GM20000 (cell line): ENCODE measurements at regions not wholly inside any gene's neighbourhood (a gene's known extent, or its start where the extent isn't known, plus 50 kb on each side); places are given as distances from the start of the nearest gene placed in this dataset.

Experiments used
- DNase-seq: peaks from one replicate; pipeline ENCODE4 v3.0.0; 2012; ENCODE audit warnings: low spot score
- TF ChIP-seq, protein P1 (sequence below): IDR thresholded peaks from 2 replicates; pipeline ENCODE4 v1.5.1; 2012; ENCODE audit warnings: mild to moderate bottlenecking, control low read depth; ENCODE audit errors: extremely low read depth, missing control alignments

DNA sequence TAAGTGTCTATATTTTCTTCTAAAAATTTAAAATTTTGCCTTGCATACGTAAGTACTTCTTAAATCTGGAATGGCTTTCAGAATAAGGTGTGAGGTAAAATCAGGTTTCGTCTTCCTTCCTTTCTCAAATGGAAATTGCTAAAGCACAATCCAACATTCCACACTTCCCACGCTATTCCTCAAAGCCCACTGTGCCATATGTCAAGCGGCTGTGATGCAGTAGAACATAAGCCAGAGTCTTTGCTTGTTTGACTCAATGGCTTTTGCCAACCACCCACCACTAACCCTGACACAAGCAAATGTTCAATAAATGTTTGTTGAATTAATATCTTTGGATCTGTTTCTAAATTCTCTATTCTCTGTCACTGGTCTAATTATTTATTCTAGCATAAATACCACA, 1199.7 kb upstream of the TENM3 start:
- no peak for DNase-seq
- TF ChIP-seq, protein P1, sequence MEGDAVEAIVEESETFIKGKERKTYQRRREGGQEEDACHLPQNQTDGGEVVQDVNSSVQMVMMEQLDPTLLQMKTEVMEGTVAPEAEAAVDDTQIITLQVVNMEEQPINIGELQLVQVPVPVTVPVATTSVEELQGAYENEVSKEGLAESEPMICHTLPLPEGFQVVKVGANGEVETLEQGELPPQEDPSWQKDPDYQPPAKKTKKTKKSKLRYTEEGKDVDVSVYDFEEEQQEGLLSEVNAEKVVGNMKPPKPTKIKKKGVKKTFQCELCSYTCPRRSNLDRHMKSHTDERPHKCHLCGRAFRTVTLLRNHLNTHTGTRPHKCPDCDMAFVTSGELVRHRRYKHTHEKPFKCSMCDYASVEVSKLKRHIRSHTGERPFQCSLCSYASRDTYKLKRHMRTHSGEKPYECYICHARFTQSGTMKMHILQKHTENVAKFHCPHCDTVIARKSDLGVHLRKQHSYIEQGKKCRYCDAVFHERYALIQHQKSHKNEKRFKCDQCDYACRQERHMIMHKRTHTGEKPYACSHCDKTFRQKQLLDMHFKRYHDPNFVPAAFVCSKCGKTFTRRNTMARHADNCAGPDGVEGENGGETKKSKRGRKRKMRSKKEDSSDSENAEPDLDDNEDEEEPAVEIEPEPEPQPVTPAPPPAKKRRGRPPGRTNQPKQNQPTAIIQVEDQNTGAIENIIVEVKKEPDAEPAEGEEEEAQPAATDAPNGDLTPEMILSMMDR: no peak

GRCh38 chr4:181046809-181047208, 1196.4 kb upstream of the TENM3 start:
- TF ChIP-seq, protein P1: no peak
- no peak for DNase-seq

DNA sequence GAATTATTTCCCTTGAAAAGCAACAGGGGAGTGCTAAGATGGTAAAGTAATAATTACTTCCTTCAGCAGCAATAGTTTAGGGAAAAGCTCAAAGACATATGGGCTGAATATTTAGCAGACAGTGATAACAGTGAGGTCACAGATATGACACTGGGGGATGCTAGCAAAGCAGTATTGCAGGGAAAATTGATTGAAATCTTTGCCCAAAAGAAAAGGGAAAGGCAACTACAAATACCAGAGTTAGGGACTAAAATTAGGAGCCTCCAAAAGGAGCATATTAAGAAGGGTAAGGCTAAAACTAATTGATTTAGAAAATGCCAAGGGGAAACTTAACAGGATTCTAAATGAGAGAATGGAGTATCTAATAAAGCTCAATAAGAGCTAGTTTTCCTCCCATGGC, 1191.3 kb upstream of the TENM3 start:
- DNase-seq: no peak
- TF ChIP-seq, protein P1: no peak

DNA sequence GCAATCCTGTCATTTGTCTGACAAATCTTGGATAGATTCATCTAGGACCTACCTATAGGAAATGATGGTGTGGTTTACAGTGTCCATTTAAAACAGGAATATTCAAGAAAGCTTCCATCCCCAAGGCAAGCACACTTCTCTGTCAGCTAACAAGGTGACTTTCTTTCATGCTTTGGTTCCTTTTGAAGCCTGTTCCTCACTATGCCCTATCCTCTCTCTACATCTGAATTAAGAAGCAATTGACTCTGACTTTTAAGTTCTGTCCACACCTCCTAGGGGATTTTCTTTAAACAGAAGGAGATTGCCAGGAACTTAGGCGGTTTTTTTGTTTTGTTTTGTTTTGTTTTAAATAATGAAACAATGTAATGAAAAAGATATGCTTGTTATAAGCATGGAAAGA, 1181.4 kb upstream of the TENM3 start:
- TF ChIP-seq, protein P1: no peak
- no peak for DNase-seq

GRCh38 chr4:181063212-181063611, 1180.0 kb upstream of the TENM3 start:
- TF ChIP-seq, protein P1: no peak
- DNase-seq: no peak

- no peak for DNase-seq
- TF ChIP-seq, protein P1: no peak
Observed at GRCh38 chr4:181077341-181077740, 1165.9 kb upstream of the TENM3 start.

GRCh38 chr4:181078196-181078595, 1165.0 kb upstream of the TENM3 start:
- TF ChIP-seq, protein P1: no peak
- DNase-seq: no peak
